H1 (cell line): ENCODE measurements at regions not wholly inside any gene's neighbourhood (a gene's known extent, or its start where the extent isn't known, plus 50 kb on each side); places are given as distances from the start of the nearest gene placed in this dataset.

Experiments
- CTCF ChIA-PET: fragments of 300-600 bp; sonication (Branson Sonifier 250); formaldehyde crosslinking; loops from one replicate; lab custom pipeline; 2021; ENCODE audit not compliant: partially characterized antibody; lab: Charles Lee
- POLR2A ChIA-PET: fragments of 300-600 bp; sonication (Branson Sonifier 250); formaldehyde crosslinking; loops from one replicate; lab custom pipeline; 2021; ENCODE audit warnings: inconsistent platforms; ENCODE audit not compliant: partially characterized antibody; lab: Charles Lee
- DNase-seq, 2 experiments: peaks; one replicate each; pipeline versions ENCODE4 v3.0.0 to v3.0.0-alpha.2; 2010 to 2022; ENCODE audit warnings: low spot score in 2 of 2, low read depth in 1 of 2, mixed read lengths in 1 of 2
- FAIRE-seq: peaks from 2 replicates; lab custom pipeline; 2011; peaks lifted over from hg19 to GRCh38; lab: Jason Lieb, UNC
- H2AFZ ChIP-seq: 2 replicates; pipeline ENCODE4 v1.8.1; 2012; ENCODE audit warnings: low read length, inconsistent platforms
- H2AK5ac ChIP-seq: 2 replicates; pipeline ENCODE4 v1.6.1; 2013; ENCODE audit warnings: low read depth, low read length
- H2BK120ac ChIP-seq: replicated peaks from 2 replicates; pipeline ENCODE3; 2013; ENCODE audit warnings: low read depth, low read length, inconsistent platforms
- H2BK12ac ChIP-seq: 2 replicates; pipeline ENCODE4 v1.6.1; 2013; ENCODE audit warnings: low read depth, low read length
- H2BK15ac ChIP-seq: 2 replicates; pipeline ENCODE4 v1.6.1; 2013; ENCODE audit warnings: low read length
- H2BK20ac ChIP-seq: 2 replicates; pipeline ENCODE4 v1.6.1; 2013; ENCODE audit warnings: low read length
- H2BK5ac ChIP-seq: 2 replicates; pipeline ENCODE4 v1.6.1; 2013; ENCODE audit warnings: low read depth, low read length
- H3K14ac ChIP-seq: 2 replicates; pipeline ENCODE4 v1.6.1; 2013; ENCODE audit warnings: inconsistent platforms; ENCODE audit not compliant: insufficient read length
- H3K18ac ChIP-seq: 2 replicates; pipeline ENCODE4 v1.6.1; 2013; ENCODE audit warnings: low read length; ENCODE audit errors: extremely low read depth
- H3K23ac ChIP-seq: 2 replicates; pipeline ENCODE4 v1.6.1; 2013; ENCODE audit warnings: inconsistent platforms; ENCODE audit not compliant: insufficient read length
- H3K23me2 ChIP-seq: 2 replicates; pipeline ENCODE4 v1.6.1; 2013; ENCODE audit warnings: low read depth, low read length
- H3K27ac ChIP-seq: 2 replicates; pipeline ENCODE4 v1.6.1; 2011; ENCODE audit warnings: low read depth, low read length, inconsistent platforms
- H3K27me3 ChIP-seq, 4 experiments: replicated peaks in 1 of 4; 1 replicate in 1 of 4; 2 replicates in 3 of 4; pipeline versions ENCODE4 v1.6.1 to v1.8.1; 2011 to 2013; ENCODE audit warnings: low read length in 3 of 4, mild to moderate bottlenecking in 3 of 4, inconsistent platforms in 2 of 4, mixed read lengths in 2 of 4, moderate library complexity in 1 of 4; ENCODE audit not compliant: control insufficient read depth in 3 of 4, insufficient read depth in 3 of 4; ENCODE audit errors: extremely low read depth in 1 of 4
- H3K36me3 ChIP-seq, 4 experiments: 2 replicates each; pipeline versions ENCODE4 v1.6.1 to v1.8.1; 2011 to 2013; ENCODE audit warnings: mild to moderate bottlenecking in 4 of 4, low read length in 3 of 4, moderate library complexity in 2 of 4, control low read depth in 1 of 4, inconsistent platforms in 1 of 4; ENCODE audit not compliant: insufficient read depth in 4 of 4, control insufficient read depth in 2 of 4
- H3K4ac ChIP-seq: replicated peaks from 2 replicates; pipeline ENCODE3; 2013; ENCODE audit warnings: low read length, low read depth, mixed read lengths, inconsistent platforms; ENCODE audit not compliant: insufficient read length
- H3K4me1 ChIP-seq, 4 experiments: replicated peaks in 1 of 4; 1 replicate in 1 of 4; 2 replicates in 3 of 4; pipeline versions ENCODE4 v1.6.1 to v1.8.1; 2011 to 2013; ENCODE audit warnings: low read length in 3 of 4, inconsistent platforms in 2 of 4, mixed read lengths in 1 of 4; ENCODE audit not compliant: insufficient read depth in 4 of 4, control insufficient read depth in 3 of 4
- H3K4me2 ChIP-seq, 2 experiments: 2 replicates each; pipeline versions ENCODE4 v1.6.1 to v1.8.1; 2011 to 2013; ENCODE audit warnings: low read depth in 2 of 2, low read length in 2 of 2, control low read depth in 1 of 2, inconsistent platforms in 1 of 2, mild to moderate bottlenecking in 1 of 2; ENCODE audit not compliant: insufficient read depth in 1 of 2
- H3K4me3 ChIP-seq, 4 experiments: fragments of 200-600, 300-600 bp in 1 of 4; sonication (generic), shearing (Covaris generic), sonication (Bioruptor Twin) in 1 of 4; 2 replicates each; pipeline versions ENCODE4 v1.5.1 to v1.8.1; 2011 to 2016; ENCODE audit warnings: low read length in 4 of 4, low read depth in 3 of 4, control low read depth in 2 of 4, inconsistent platforms in 2 of 4, mild to moderate bottlenecking in 2 of 4, mixed read lengths in 1 of 4, moderate library complexity in 1 of 4; ENCODE audit not compliant: insufficient read depth in 2 of 4; ENCODE audit errors: extremely low read depth in 1 of 4
- H3K56ac ChIP-seq: replicated peaks from 2 replicates; pipeline ENCODE3; 2013; ENCODE audit warnings: low read depth, mild to moderate bottlenecking, mixed read lengths, low read length, inconsistent platforms; ENCODE audit not compliant: insufficient read length
- H3K79me1 ChIP-seq: 2 replicates; pipeline ENCODE4 v1.6.1; 2013; ENCODE audit warnings: low read depth, low read length, control low read depth
- H3K79me2 ChIP-seq, 2 experiments: 2 replicates each; pipeline versions ENCODE4 v1.6.1 to v1.8.1; 2012 to 2013; ENCODE audit warnings: low read length in 2 of 2, mild to moderate bottlenecking in 2 of 2, inconsistent platforms in 1 of 2; ENCODE audit not compliant: insufficient read depth in 2 of 2, control insufficient read depth in 1 of 2
- H3K9ac ChIP-seq, 4 experiments: replicated peaks in 1 of 4; 1 replicate in 1 of 4; 2 replicates in 3 of 4; pipeline versions ENCODE4 v1.6.1 to v1.8.1; 2011 to 2013; ENCODE audit warnings: low read depth in 3 of 4, low read length in 3 of 4, control low read depth in 2 of 4, mild to moderate bottlenecking in 2 of 4, moderate library complexity in 2 of 4, inconsistent platforms in 1 of 4; ENCODE audit errors: extremely low read depth in 1 of 4
- H3K9me3 ChIP-seq, 2 experiments: 2 replicates each; pipeline versions ENCODE4 v1.6.1 to v1.8.1; 2012 to 2013; ENCODE audit warnings: mild to moderate bottlenecking in 2 of 2, moderate library complexity in 2 of 2, control low read depth in 1 of 2, inconsistent platforms in 1 of 2, low read depth in 1 of 2, low read length in 1 of 2, mixed read lengths in 1 of 2; ENCODE audit not compliant: insufficient read depth in 2 of 2
- H4K20me1 ChIP-seq, 2 experiments: replicated peaks in 1 of 2; 2 replicates each; pipeline versions ENCODE3 to v1.8.1; 2011 to 2013; ENCODE audit warnings: inconsistent platforms in 2 of 2, low read length in 2 of 2, mild to moderate bottlenecking in 1 of 2; ENCODE audit not compliant: insufficient read depth in 2 of 2, control insufficient read depth in 1 of 2
- H4K5ac ChIP-seq: 2 replicates; pipeline ENCODE4 v1.6.1; 2013; ENCODE audit warnings: low read length, low read depth, mixed read lengths, inconsistent platforms; ENCODE audit not compliant: insufficient read length
- H4K8ac ChIP-seq: 2 replicates; pipeline ENCODE4 v1.8.0; 2013; ENCODE audit warnings: mild to moderate bottlenecking, moderate library complexity, low read length, inconsistent platforms; ENCODE audit not compliant: insufficient read depth; ENCODE audit errors: extremely low read depth
- H4K91ac ChIP-seq: replicated peaks from 2 replicates; pipeline ENCODE3; 2013; ENCODE audit warnings: low read length, mixed read lengths, inconsistent platforms; ENCODE audit not compliant: insufficient read length
- BACH1 ChIP-seq: IDR thresholded peaks from 2 replicates; pipeline ENCODE4 v1.6.1; 2012; ENCODE audit warnings: low read length, improper control_type of control experiment
- E2F6 ChIP-seq: IDR thresholded peaks from 2 replicates; pipeline ENCODE4 v1.6.1; 2012; ENCODE audit warnings: inconsistent platforms
- MAFK ChIP-seq: IDR thresholded peaks from 2 replicates; pipeline ENCODE4 v1.6.1; 2012; ENCODE audit warnings: low read depth, mild to moderate bottlenecking, improper control_type of control experiment, low read length
- TCF12 ChIP-seq: IDR thresholded peaks from 2 replicates; pipeline ENCODE4 v1.6.1; 2011; ENCODE audit warnings: low read depth, mild to moderate bottlenecking, low read length
- TF ChIP-seq, protein P1 (sequence below): IDR thresholded peaks from 2 replicates; pipeline ENCODE4 v1.6.1; 2012; ENCODE audit warnings: low read length, inconsistent platforms

DNA sequence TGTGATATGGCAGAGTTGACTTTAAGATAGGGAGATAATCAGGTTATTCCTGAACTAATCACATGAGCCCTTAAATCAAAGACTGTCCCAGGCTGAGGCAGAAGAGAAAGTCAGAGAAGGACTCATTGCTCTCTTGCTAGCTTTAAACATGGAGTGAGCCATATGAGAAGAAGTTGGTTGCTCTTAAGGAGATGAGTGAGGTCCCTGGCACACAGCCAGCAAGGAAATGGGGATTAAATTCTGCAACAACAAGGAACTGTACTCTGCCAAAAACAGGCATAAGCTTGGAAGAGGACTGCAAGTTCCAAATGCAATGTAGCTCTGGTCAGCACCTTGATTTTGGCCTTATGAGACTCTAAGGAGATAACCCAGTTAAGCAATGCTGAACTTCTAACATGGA is 457.0 kb downstream of the PLOD2 start:
- Histone ChIP-seq H3K14ac (no peak overlapping the region), H4K20me1 (no peaks in the 10 kb centered on the region), H4K91ac (no peak overlapping the region), H2AFZ (no peak overlapping the region), H2AK5ac (no peak overlapping the region), H3K56ac (no peak overlapping the region), H3K79me2 (no peaks in the 10 kb centered on the region), H2BK15ac (no peak overlapping the region), H3K23ac (no peak overlapping the region), H3K23me2 (no peaks in the 10 kb centered on the region), H3K4me2 (no peak overlapping the region), H4K5ac (no peak overlapping the region), H2BK12ac (no peak overlapping the region), H3K79me1 (no peaks in the 10 kb centered on the region), H3K4me3 (no peak overlapping the region), H3K4ac (no peak overlapping the region), H3K27me3 (no peaks in the 10 kb centered on the region), H2BK20ac (no peak overlapping the region), H3K27ac (no peak overlapping the region), H3K9me3 (no peaks in the 10 kb centered on the region), H3K18ac (no peak overlapping the region), H3K9ac (no peak overlapping the region), H3K36me3 (no peaks in the 10 kb centered on the region; a peak in 1 of 8 replicates), H2BK5ac (no peak overlapping the region), H2BK120ac (no peak overlapping the region), H4K8ac (no peak overlapping the region), H3K4me1 (no peaks in the 10 kb centered on the region)
- CTCF ChIA-PET, result no interaction called here
- POLR2A ChIA-PET, result no interaction called here
- DNase-seq (no peak), FAIRE-seq (no peak)
- TF ChIP-seq, protein P1, sequence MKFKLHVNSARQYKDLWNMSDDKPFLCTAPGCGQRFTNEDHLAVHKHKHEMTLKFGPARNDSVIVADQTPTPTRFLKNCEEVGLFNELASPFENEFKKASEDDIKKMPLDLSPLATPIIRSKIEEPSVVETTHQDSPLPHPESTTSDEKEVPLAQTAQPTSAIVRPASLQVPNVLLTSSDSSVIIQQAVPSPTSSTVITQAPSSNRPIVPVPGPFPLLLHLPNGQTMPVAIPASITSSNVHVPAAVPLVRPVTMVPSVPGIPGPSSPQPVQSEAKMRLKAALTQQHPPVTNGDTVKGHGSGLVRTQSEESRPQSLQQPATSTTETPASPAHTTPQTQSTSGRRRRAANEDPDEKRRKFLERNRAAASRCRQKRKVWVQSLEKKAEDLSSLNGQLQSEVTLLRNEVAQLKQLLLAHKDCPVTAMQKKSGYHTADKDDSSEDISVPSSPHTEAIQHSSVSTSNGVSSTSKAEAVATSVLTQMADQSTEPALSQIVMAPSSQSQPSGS, result no peak
- TF ChIP-seq TCF12, result no peak
- TF ChIP-seq MAFK, result no peak
- no peak for TF ChIP-seq BACH1
- TF ChIP-seq E2F6, result no peak
